ENCODE measurements at regions not wholly inside any gene's neighbourhood (a gene's known extent, or its start where the extent isn't known, plus 50 kb on each side); places are given as distances from the start of the nearest gene placed in this dataset.
"Not testable (repeated sequence)": the region's sequence is repeated elsewhere in the genome, so short reads cannot be mapped to it uniquely, and the experiment has no call there.

GRCh38 chr1:146326863-146327262, 98.0 kb upstream of the NOTCH2NLA start:
- TF ChIP-seq CTCF, POLR2A (IDR thresholded peaks at IDR 0.05): not testable (repeated sequence)
